ENCODE measurements at regions not wholly inside any gene's neighbourhood (a gene's known extent, or its start where the extent isn't known, plus 50 kb on each side); places are given as distances from the start of the nearest gene placed in this dataset.
A peak's percentile ranks its signal among the peaks of the same experiment; 100 is the strongest.

DNA sequence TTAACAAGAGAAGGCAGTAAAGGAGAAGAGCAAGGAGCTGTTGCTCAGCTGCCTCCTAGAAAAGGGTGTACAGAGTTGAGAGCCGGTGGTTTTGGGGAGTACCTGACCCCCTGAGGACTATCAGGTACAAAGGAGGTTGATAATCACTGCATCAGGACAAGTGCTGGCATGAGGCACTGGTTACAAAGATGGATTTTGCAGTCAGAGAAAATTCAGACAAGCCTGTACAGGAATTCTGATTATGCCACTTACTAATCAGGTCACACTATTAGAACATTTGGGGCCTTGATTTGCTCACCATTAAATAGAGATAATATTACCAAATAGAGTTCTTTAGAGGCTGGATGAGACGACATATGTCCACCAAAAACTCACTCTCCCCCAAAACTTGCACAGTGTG lies 450.9 kb upstream of the TMPO start:
- Histone ChIP-seq H3K27me3 (ENCODE audit: insufficient read depth, low read length, poor library complexity) (no peaks in the 10 kb centered on the region), H3K56ac (ENCODE audit: low read length) (no peak overlapping the region), H3K4me2 (ENCODE audit: low read length) (no peak overlapping the region), H3K79me2 (ENCODE audit: control insufficient read depth, insufficient read depth, low read length) (no peaks in the 10 kb centered on the region), H3K36me3 (ENCODE audit: control insufficient read depth, insufficient read depth, low read length) (no peaks in the 10 kb centered on the region), H2BK5ac (ENCODE audit: low read length) (no peak overlapping the region), H3K4me3 (ENCODE audit: low read length) (no peak overlapping the region), H3K79me1 (ENCODE audit: low read length) (no peaks in the 10 kb centered on the region), H2BK120ac (ENCODE audit: low read depth, low read length) (no peak overlapping the region), H4K8ac (ENCODE audit: low read depth, low read length) (no peak overlapping the region), H3K4ac (ENCODE audit: low read depth, low read length) (no peak overlapping the region), H3K18ac (ENCODE audit: low read length) (no peak overlapping the region), H3K9ac (ENCODE audit: low read length) (no peak overlapping the region), H2AK5ac (ENCODE audit: low read length) (no peak overlapping the region), H4K5ac (ENCODE audit: low read length) (no peak overlapping the region), H3K23ac (ENCODE audit: low read length) (no peak overlapping the region), H3K27ac (ENCODE audit: low read depth, low read length) (no peak overlapping the region), H3K4me1 (ENCODE audit: control insufficient read depth, low read depth, low read length) (no peaks in the 10 kb centered on the region), H2BK15ac (replicated peaks; ENCODE audit: low read depth) (no peak overlapping the region)
- no CpG with 5 or more reads among the region's 2 CpGs for WGBS (ENCODE audit: extremely low coverage, insufficient coverage, low lambda C conversion rate)
- DNase-seq: no peak

DNA sequence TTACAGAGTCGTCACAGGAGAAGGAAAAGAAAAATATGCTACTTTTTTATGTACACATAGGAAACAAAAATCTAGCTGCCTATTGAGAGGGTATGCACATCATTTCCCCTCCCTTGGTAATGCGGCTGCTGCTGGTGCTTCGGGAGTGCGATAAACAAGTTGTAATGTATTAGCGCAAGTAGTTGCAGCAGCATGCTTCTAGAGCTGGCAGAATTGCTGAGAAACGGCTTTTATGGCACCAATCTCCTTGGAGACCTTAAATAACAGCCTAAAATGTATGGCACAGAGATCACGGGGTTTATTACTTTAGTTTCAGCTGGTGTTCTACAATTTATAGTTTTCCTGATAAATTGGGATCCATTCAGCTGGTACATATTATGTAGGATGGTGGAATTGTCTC lies 447.6 kb upstream of the TMPO start:
- Histone ChIP-seq H3K27ac (ENCODE audit: low read depth, low read length) (no peak overlapping the region), H3K9ac (ENCODE audit: low read length) (no peak overlapping the region), H3K4me3 (ENCODE audit: low read length) (no peak overlapping the region), H3K23ac (ENCODE audit: low read length) (no peak overlapping the region), H3K18ac (ENCODE audit: low read length) (no peak overlapping the region), H3K56ac (ENCODE audit: low read length) (no peak overlapping the region), H3K79me2 (ENCODE audit: control insufficient read depth, insufficient read depth, low read length) (no peaks in the 10 kb centered on the region), H2BK120ac (ENCODE audit: low read depth, low read length) (no peak overlapping the region), H2BK5ac (ENCODE audit: low read length) (no peak overlapping the region), H2BK15ac (replicated peaks; ENCODE audit: low read depth) (no peak overlapping the region), H3K4me1 (ENCODE audit: control insufficient read depth, low read depth, low read length) (no peaks in the 10 kb centered on the region), H3K27me3 (ENCODE audit: insufficient read depth, low read length, poor library complexity) (no peaks in the 10 kb centered on the region), H3K79me1 (ENCODE audit: low read length) (no peaks in the 10 kb centered on the region), H3K4me2 (ENCODE audit: low read length) (no peak overlapping the region), H4K8ac (ENCODE audit: low read depth, low read length) (no peak overlapping the region), H3K36me3 (ENCODE audit: control insufficient read depth, insufficient read depth, low read length) (no peaks in the 10 kb centered on the region), H4K5ac (ENCODE audit: low read length) (no peak overlapping the region), H3K4ac (ENCODE audit: low read depth, low read length) (no peak overlapping the region), H2AK5ac (ENCODE audit: low read length) (no peak overlapping the region)
- no peak for DNase-seq
- no CpG with 5 or more reads among the region's 7 CpGs for WGBS (ENCODE audit: extremely low coverage, insufficient coverage, low lambda C conversion rate)

DNA sequence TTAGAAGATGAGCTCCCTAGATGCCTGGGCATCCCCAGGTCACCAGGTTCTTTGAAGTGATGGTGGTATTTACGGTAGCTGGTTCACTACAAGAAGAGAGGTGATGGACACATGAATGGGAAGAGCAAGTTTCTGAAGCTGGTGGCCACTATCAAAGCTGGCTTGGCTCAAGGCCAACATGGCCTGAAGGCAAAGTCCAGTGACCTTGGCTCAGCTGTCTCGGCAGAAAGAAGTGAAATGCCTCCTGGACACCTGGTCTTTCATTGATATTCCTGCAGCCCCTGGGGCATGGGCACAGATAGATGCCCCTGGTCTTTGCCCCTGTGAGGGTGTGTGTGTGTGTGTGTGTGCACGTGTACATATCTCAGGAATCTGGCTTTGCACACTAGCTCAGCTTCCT lies 441.8 kb upstream of the TMPO start:
- H3K56ac ChIP-seq (ENCODE audit: low read length): no peak overlapping the region

DNA sequence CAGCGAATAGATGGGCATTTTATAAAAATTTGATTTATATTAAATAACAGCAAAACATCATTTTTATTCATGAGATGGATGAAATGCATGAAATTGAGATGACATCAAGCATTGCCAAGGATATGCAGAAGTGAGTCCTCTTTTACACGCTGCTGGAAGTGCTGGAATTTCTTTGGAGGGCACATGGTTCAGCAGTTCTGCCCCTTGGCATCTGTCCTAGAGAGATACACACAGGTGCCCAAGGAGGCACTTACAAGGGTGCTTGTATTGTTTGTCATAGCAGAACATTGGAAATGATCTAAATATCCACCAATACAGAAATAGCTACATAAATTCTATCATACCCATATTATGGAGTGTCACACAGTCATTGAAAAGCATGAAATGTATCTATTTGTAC lies 441.1 kb upstream of the TMPO start:
- no peak overlapping the region for H4K5ac ChIP-seq (ENCODE audit: low read length)
- H2BK15ac ChIP-seq (replicated peaks; ENCODE audit: low read depth): no peak overlapping the region
- H3K79me2 ChIP-seq (ENCODE audit: control insufficient read depth, insufficient read depth, low read length): no peaks in the 10 kb centered on the region
- H3K9ac ChIP-seq (ENCODE audit: low read length): no peak overlapping the region
- no peak overlapping the region for H2BK120ac ChIP-seq (ENCODE audit: low read depth, low read length)
- H3K4me1 ChIP-seq (ENCODE audit: control insufficient read depth, low read depth, low read length): no peaks in the 10 kb centered on the region
- no peak overlapping the region for H3K4me2 ChIP-seq (ENCODE audit: low read length)
- no peak overlapping the region for H3K18ac ChIP-seq (ENCODE audit: low read length)
- no peak overlapping the region for H3K4ac ChIP-seq (ENCODE audit: low read depth, low read length)
- no peak overlapping the region for H3K4me3 ChIP-seq (ENCODE audit: low read length)
- DNase-seq: no peak
- no peak overlapping the region for H4K8ac ChIP-seq (ENCODE audit: low read depth, low read length)
- H3K27me3 ChIP-seq (ENCODE audit: insufficient read depth, low read length, poor library complexity): no peaks in the 10 kb centered on the region
- no peak overlapping the region for H3K56ac ChIP-seq (ENCODE audit: low read length)
- no peak overlapping the region for H2BK5ac ChIP-seq (ENCODE audit: low read length)
- no peak overlapping the region for H3K23ac ChIP-seq (ENCODE audit: low read length)
- H2AK5ac ChIP-seq (ENCODE audit: low read length): no peak overlapping the region
- H3K27ac ChIP-seq (ENCODE audit: low read depth, low read length): no peak overlapping the region
- H3K79me1 ChIP-seq (ENCODE audit: low read length): no peaks in the 10 kb centered on the region
- H3K36me3 ChIP-seq (ENCODE audit: control insufficient read depth, insufficient read depth, low read length): no peaks in the 10 kb centered on the region
- WGBS (ENCODE audit: extremely low coverage, insufficient coverage, low lambda C conversion rate): no CpG with 5 or more reads among the region's 2 CpGs

More for the DNA sequence above, 441.8 kb upstream of the TMPO start:
- no peak overlapping the region for H3K4me2 ChIP-seq (ENCODE audit: low read length)
- no peaks in the 10 kb centered on the region for H3K79me2 ChIP-seq (ENCODE audit: control insufficient read depth, insufficient read depth, low read length)
- DNase-seq: no peak
- H3K4me1 ChIP-seq (ENCODE audit: control insufficient read depth, low read depth, low read length): no peaks in the 10 kb centered on the region
- H4K8ac ChIP-seq (ENCODE audit: low read depth, low read length): no peak overlapping the region
- H2BK15ac ChIP-seq (replicated peaks; ENCODE audit: low read depth): no peak overlapping the region
- no peaks in the 10 kb centered on the region for H3K27me3 ChIP-seq (ENCODE audit: insufficient read depth, low read length, poor library complexity)
- WGBS (ENCODE audit: extremely low coverage, insufficient coverage, low lambda C conversion rate): no CpG with 5 or more reads among the region's 3 CpGs
- no peak overlapping the region for H2BK120ac ChIP-seq (ENCODE audit: low read depth, low read length)
- H3K18ac ChIP-seq (ENCODE audit: low read length): no peak overlapping the region
- no peak overlapping the region for H2AK5ac ChIP-seq (ENCODE audit: low read length)
- H3K36me3 ChIP-seq (ENCODE audit: control insufficient read depth, insufficient read depth, low read length): no peaks in the 10 kb centered on the region
- H3K27ac ChIP-seq (ENCODE audit: low read depth, low read length): no peak overlapping the region
- no peak overlapping the region for H3K9ac ChIP-seq (ENCODE audit: low read length)
- H3K23ac ChIP-seq (ENCODE audit: low read length): no peak overlapping the region
- H4K5ac ChIP-seq (ENCODE audit: low read length): no peak overlapping the region
- H3K4ac ChIP-seq (ENCODE audit: low read depth, low read length): no peak overlapping the region
- H3K4me3 ChIP-seq (ENCODE audit: low read length): no peak overlapping the region
- no peak overlapping the region for H2BK5ac ChIP-seq (ENCODE audit: low read length)
- no peaks in the 10 kb centered on the region for H3K79me1 ChIP-seq (ENCODE audit: low read length)

DNA sequence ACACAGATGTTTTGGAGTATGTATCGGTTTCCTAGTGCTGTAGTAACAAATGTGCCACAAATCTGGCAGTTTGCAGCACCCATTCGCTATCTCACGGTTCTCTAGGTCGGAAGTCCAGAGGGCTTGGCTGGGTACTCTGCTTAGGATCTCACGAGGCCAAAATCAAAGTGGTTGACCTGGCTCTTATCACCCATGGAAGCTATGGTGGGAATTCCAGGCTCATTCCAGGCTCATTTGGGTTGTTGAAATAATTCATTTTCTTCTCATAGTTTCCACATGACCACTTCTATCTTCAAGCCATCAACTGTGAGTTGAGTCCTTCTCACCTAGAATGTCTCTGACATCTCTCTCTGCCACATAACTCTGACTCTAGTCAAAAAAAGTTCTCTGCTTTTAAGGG lies 431.0 kb upstream of the TMPO start:
- no peaks in the 10 kb centered on the region for H3K79me1 ChIP-seq (ENCODE audit: low read length)
- H2AK5ac ChIP-seq (ENCODE audit: low read length): no peak overlapping the region
- WGBS (ENCODE audit: extremely low coverage, insufficient coverage, low lambda C conversion rate): no CpG with 5 or more reads among the region's 5 CpGs
- no peak overlapping the region for H3K9ac ChIP-seq (ENCODE audit: low read length)
- no peak overlapping the region for H3K4me2 ChIP-seq (ENCODE audit: low read length)
- no peak overlapping the region for H4K8ac ChIP-seq (ENCODE audit: low read depth, low read length)
- H3K4ac ChIP-seq (ENCODE audit: low read depth, low read length): no peak overlapping the region
- no peak overlapping the region for H3K56ac ChIP-seq (ENCODE audit: low read length)
- no peaks in the 10 kb centered on the region for H3K27me3 ChIP-seq (ENCODE audit: insufficient read depth, low read length, poor library complexity)
- no peak overlapping the region for H3K23ac ChIP-seq (ENCODE audit: low read length)
- H3K79me2 ChIP-seq (ENCODE audit: control insufficient read depth, insufficient read depth, low read length): no peaks in the 10 kb centered on the region
- no peak overlapping the region for H3K4me3 ChIP-seq (ENCODE audit: low read length)
- H4K5ac ChIP-seq (ENCODE audit: low read length): no peak overlapping the region
- DNase-seq: peak; percentile 8
- no peaks in the 10 kb centered on the region for H3K36me3 ChIP-seq (ENCODE audit: control insufficient read depth, insufficient read depth, low read length)
- H2BK15ac ChIP-seq (replicated peaks; ENCODE audit: low read depth): no peak overlapping the region
- no peaks in the 10 kb centered on the region for H3K4me1 ChIP-seq (ENCODE audit: control insufficient read depth, low read depth, low read length)
- H2BK5ac ChIP-seq (ENCODE audit: low read length): no peak overlapping the region
- H2BK120ac ChIP-seq (ENCODE audit: low read depth, low read length): no peak overlapping the region
- no peak overlapping the region for H3K18ac ChIP-seq (ENCODE audit: low read length)
- no peak overlapping the region for H3K27ac ChIP-seq (ENCODE audit: low read depth, low read length)

DNA sequence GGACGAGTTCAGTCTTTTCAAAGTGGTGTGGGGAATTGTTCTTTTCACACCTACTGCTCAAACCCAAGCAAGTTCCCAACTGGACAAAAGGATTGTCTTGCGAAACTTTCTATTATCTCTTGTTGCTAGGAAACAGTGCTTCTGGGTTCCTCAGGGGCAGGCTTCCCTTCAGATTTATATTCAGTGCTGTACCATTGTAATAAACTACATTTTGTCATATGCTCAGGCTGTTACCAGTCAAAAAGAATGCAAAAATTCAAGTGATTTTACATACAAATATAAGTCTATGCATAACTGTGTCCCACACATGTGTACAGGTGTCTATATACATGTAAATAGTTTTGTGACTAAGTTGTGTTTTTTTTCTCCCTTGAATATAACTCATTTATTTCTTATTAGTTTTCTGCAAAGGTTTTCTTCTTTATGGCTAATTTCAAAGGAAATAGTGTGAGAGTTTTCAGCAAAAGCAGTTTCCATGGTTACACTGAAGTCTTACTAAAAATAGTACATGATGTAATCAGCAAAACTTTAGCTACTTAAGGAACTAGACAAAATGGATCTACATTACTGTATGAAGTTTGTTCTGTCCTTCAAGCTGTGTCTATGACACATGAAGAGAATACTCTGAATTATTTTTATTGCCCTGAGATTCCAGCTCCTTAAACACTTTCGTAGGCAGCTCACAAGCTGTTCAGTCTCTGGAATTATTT lies 430.2 kb upstream of the TMPO start:
- no peak overlapping the region for H3K27ac ChIP-seq (ENCODE audit: low read depth, low read length)
- H4K5ac ChIP-seq (ENCODE audit: low read length): no peak overlapping the region
- H3K23ac ChIP-seq (ENCODE audit: low read length): no peak overlapping the region
- no peaks in the 10 kb centered on the region for H3K27me3 ChIP-seq (ENCODE audit: insufficient read depth, low read length, poor library complexity)
- peak; percentile 49 for DNase-seq
- no peak overlapping the region for H3K4me3 ChIP-seq (ENCODE audit: low read length)
- H3K9ac ChIP-seq (ENCODE audit: low read length): no peak overlapping the region
- no peaks in the 10 kb centered on the region for H3K36me3 ChIP-seq (ENCODE audit: control insufficient read depth, insufficient read depth, low read length)
- no peak overlapping the region for H2BK15ac ChIP-seq (replicated peaks; ENCODE audit: low read depth)
- H3K56ac ChIP-seq (ENCODE audit: low read length): no peak overlapping the region
- no peak overlapping the region for H4K8ac ChIP-seq (ENCODE audit: low read depth, low read length)
- H3K79me2 ChIP-seq (ENCODE audit: control insufficient read depth, insufficient read depth, low read length): no peaks in the 10 kb centered on the region
- WGBS (ENCODE audit: extremely low coverage, insufficient coverage, low lambda C conversion rate): no CpG with 5 or more reads among the region's 3 CpGs
- no peak overlapping the region for H2BK120ac ChIP-seq (ENCODE audit: low read depth, low read length)
- no peak overlapping the region for H3K4ac ChIP-seq (ENCODE audit: low read depth, low read length)
- no peaks in the 10 kb centered on the region for H3K79me1 ChIP-seq (ENCODE audit: low read length)
- no peaks in the 10 kb centered on the region for H3K4me1 ChIP-seq (ENCODE audit: control insufficient read depth, low read depth, low read length)
- H2BK5ac ChIP-seq (ENCODE audit: low read length): no peak overlapping the region
- no peak overlapping the region for H3K4me2 ChIP-seq (ENCODE audit: low read length)
- H3K18ac ChIP-seq (ENCODE audit: low read length): no peak overlapping the region
- no peak overlapping the region for H2AK5ac ChIP-seq (ENCODE audit: low read length)

Data from mesendoderm (in vitro differentiated cells).